C4-2B (cell line): ENCODE measurements at regions not wholly inside any gene's neighbourhood (a gene's known extent, or its start where the extent isn't known, plus 50 kb on each side); places are given as distances from the start of the nearest gene placed in this dataset.

Experiments used
- H3K27ac ChIP-seq: fragments of 450-650 bp; 2 replicates; pipeline ENCODE4 v1.5.1; 2017
- CTCF ChIP-seq: fragments of 450-650 bp; conservative IDR thresholded peaks from 2 replicates; pipeline ENCODE4 v1.5.1; 2017; ENCODE audit warnings: mild to moderate bottlenecking
- ZFX ChIP-seq: fragments of 450-650 bp; IDR thresholded peaks from 2 replicates; pipeline ENCODE4 v1.6.1; 2017

- TF ChIP-seq CTCF = no peak
- TF ChIP-seq ZFX = no peak
- H3K27ac ChIP-seq = no peak overlapping the region
Measured at GRCh38 chr2:219752726-219753125, 125.3 kb downstream of the SLC4A3 start.

- TF ChIP-seq CTCF = no peak
- no peak for TF ChIP-seq ZFX
- H3K27ac ChIP-seq = no peak overlapping the region
Measured at GRCh38 chr2:219758907-219759680, 131.7 kb downstream of the SLC4A3 start.

GRCh38 chr2:219759801-219760200, 132.4 kb downstream of the SLC4A3 start:
- no peak overlapping the region for H3K27ac ChIP-seq
- TF ChIP-seq ZFX (no peak), CTCF (no peak)

- TF ChIP-seq ZFX (no peak), CTCF (no peak)
- H3K27ac ChIP-seq = no peak overlapping the region
Measured at GRCh38 chr2:219765231-219765911, 137.9 kb downstream of the SLC4A3 start.

GRCh38 chr2:219766658-219767057, 139.2 kb downstream of the SLC4A3 start:
- H3K27ac ChIP-seq = no peak overlapping the region
- no peak for TF ChIP-seq ZFX
- TF ChIP-seq CTCF = no peak

- no peak overlapping the region for H3K27ac ChIP-seq
- TF ChIP-seq ZFX (no peak), CTCF (no peak)
Measured at GRCh38 chr2:219769090-219769910, 141.9 kb downstream of the SLC4A3 start.
